ENCODE measurements at regions not wholly inside any gene's neighbourhood (a gene's known extent, or its start where the extent isn't known, plus 50 kb on each side); places are given as distances from the start of the nearest gene placed in this dataset.

DNA sequence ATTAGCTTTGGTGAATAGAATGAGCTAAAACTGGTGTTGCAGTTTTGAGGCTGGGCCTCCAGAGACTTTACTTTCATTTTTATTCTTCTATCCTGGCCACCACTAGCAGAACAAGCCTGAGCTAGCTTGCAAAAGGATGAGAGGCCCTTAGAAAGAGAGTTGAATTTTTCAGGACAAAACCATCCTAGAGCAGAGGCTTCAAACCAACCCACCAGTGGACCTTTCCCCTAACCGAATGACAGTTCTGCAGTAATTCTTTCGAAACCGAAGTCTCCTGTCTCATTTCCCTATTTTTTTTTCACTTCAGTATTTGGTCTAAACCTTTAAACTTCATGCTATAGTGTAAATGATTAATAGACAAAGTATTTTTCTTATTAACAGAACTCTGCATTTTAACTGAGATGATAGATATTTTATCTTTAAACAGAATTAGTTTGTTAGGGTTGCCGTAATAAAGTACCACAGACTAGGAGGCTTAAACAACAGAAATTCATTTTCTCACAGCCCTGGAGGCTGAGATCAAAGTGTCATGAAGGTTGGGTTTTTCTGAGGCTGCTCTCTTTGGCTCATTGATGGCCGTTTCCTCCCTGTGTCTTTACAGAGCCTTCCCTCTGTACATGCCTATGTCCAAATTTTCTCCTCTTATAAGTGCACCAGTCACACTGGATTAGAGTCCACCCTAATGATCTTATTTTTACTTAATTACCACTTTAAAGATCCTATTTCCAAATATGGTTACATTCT lies 80.6 kb upstream of the PAK5 start:
- no peak for DNase-seq (ENCODE audit: low spot score)

GRCh38 chr20:9918348-9918747 lies 79.5 kb upstream of the PAK5 start:
- no peak for DNase-seq (ENCODE audit: low spot score)

- DNase-seq (ENCODE audit: low spot score), result no peak
These were observed 77.9 kb upstream of the PAK5 start for GRCh38 chr20:9916761-9917160.

- peak; percentile 55 for DNase-seq (ENCODE audit: low spot score)
These were observed 74.1 kb upstream of the PAK5 start for GRCh38 chr20:9912858-9913434.

DNA sequence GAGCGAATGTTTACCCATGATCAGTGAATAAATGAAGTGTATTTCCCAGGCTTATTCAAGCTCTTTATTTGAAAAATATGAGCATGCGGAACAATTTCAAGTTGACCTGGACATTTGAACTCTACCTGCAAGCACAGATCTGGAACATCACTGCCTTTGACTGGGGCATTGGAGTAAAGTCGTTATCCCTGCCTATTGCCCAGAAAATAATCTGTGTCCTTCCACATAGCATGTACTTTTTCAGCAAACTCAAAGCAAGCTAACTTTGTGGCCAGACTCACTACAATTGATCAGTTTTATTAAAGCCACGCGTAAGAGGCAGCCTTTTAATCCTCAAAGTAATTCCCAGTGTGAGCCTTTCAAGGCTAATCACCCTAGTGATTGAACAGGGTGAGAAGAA lies 73.4 kb upstream of the PAK5 start:
- DNase-seq (ENCODE audit: low spot score), result no peak

- no peak for DNase-seq (ENCODE audit: low spot score)
These were observed 72.6 kb upstream of the PAK5 start for GRCh38 chr20:9911519-9911918.

GRCh38 chr20:9909167-9909566 lies 70.3 kb upstream of the PAK5 start:
- no peak for DNase-seq (ENCODE audit: low spot score)

DNA sequence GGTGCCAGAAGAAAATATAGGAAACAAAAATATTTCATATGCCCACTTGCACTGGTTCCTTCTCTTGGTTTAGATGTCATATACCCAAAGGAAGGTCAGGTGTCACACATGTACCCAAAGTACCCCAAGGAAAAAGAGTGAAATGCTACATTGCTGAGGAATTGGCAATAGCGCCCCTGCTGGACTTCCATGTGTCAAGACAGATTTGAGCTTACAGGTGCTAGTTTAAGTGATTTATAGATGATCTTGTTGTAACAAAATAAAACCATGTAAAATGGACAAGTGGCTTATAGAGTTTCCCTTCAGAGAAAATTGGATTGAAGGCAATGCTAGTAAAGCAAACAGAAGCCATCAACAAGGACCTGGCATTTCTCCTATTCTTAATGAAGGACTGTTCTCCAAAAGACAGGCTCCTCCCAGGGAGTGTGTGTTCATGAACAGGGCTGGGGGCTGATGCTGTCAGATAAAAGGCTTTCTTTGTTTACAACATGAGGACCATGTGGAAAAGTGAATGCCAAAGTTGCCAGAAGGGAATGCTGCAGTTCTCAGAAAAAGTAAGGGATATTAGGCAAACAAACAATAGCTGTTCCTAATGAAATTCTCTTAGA lies 64.3 kb upstream of the PAK5 start:
- DNase-seq (ENCODE audit: low spot score), result no peak

- no peak for DNase-seq (ENCODE audit: low spot score)
These were observed 50.5 kb upstream of the PAK5 start for GRCh38 chr20:9889270-9889981.
